Tibial nerve (tissue), 4 donors: ENCODE measurements at regions not wholly inside any gene's neighbourhood (a gene's known extent, or its start where the extent isn't known, plus 50 kb on each side); places are given as distances from the start of the nearest gene placed in this dataset.

Experiments
- DNase-seq, 2 donors: peaks; one replicate each; pipeline ENCODE4 v3.0.0-alpha.2; 2019; ENCODE audit warnings: low spot score in 2 of 2
- H3K27ac ChIP-seq, 4 donors: fragments of 200-600 bp; sonication (generic) in 3 of 4; one replicate each; pipeline ENCODE4 v1.5.1; 2017 to 2019; ENCODE audit warnings: mild to moderate bottlenecking in 1 of 4
- H3K27me3 ChIP-seq, 2 donors: fragments of 200-600 bp; sonication (generic) in 1 of 2; one replicate each; pipeline versions ENCODE4 v1.5.1 to v1.6.0; 2017 to 2019
- H3K36me3 ChIP-seq, 3 donors: fragments of 200-600 bp; sonication (generic); one replicate each; pipeline ENCODE4 v1.5.1; 2018 to 2019
- H3K4me1 ChIP-seq, 4 donors: fragments of 200-600 bp; sonication (generic) in 3 of 4; one replicate each; pipeline ENCODE4 v1.5.1; 2017 to 2019
- H3K4me3 ChIP-seq, 4 donors: fragments of 200-600 bp; sonication (generic) in 3 of 4; one replicate each; pipeline ENCODE4 v1.5.1; 2017 to 2019; ENCODE audit warnings: mild to moderate bottlenecking in 1 of 4, moderate library complexity in 1 of 4
- H3K9me3 ChIP-seq, 4 donors: fragments of 200-600 bp; sonication (generic) in 3 of 4; one replicate each; pipeline ENCODE4 v1.5.1; 2017 to 2019
- CTCF ChIP-seq, 5 experiments: fragments of 200-600 bp in 3 of 5; fragments of 450-650 bp in 2 of 5; sonication (generic) in 3 of 5; IDR thresholded peaks; one replicate each; pipeline ENCODE4 v1.5.1; 2016 to 2019; ENCODE audit warnings: antibody characterized with exemption in 5 of 5, mild to moderate bottlenecking in 3 of 5, moderate library complexity in 2 of 5
- EP300 ChIP-seq, 2 donors: sonication (generic); formaldehyde crosslinking; IDR thresholded peaks; one replicate each; pipeline ENCODE4 v1.6.1; 2017; ENCODE audit warnings: antibody characterized with exemption in 2 of 2, mild to moderate bottlenecking in 1 of 2
- POLR2A ChIP-seq, 2 donors: fragments of 450-650 bp; IDR thresholded peaks; one replicate each; pipeline ENCODE4 v1.6.1; 2017; ENCODE audit warnings: antibody characterized with exemption in 2 of 2, mild to moderate bottlenecking in 2 of 2, moderate library complexity in 2 of 2
- WGBS, 2 donors: methylation state at CpG; one replicate each; pipeline ENCODE4 v1.1.5; 2018; 5-methylcytosine and 5-hydroxymethylcytosine counted together

- Histone ChIP-seq H3K4me3 (no peak overlapping the region), H3K27me3 (no peaks in the 10 kb centered on the region), H3K36me3 (peaks cover 0 to 37% (median 0%) of the 10 kb centered on the region in 3 donors), H3K27ac (no peak overlapping the region), H3K9me3 (no peaks in the 10 kb centered on the region), H3K4me1 (peaks cover 0 to 16% (median 0%) of the 10 kb centered on the region in 4 donors)
- TF ChIP-seq POLR2A (IDR thresholded peaks at IDR 0.05) (no peak), CTCF (IDR thresholded peaks at IDR 0.05) (no peak), EP300 (IDR thresholded peaks at IDR 0.05) (no peak)
- no peak for DNase-seq
- 87 to 90% methylated on average over 3 of the region's 3 CpGs for WGBS, 2 donors
Measured at GRCh38 chr15:52626671-52627369, 52.4 kb downstream of the ATOSA start.

GRCh38 chr15:52624262-52624661 is 54.9 kb downstream of the ATOSA start:
- H3K4me1 ChIP-seq: peaks cover 0 to 16% (median 0%) of the 10 kb centered on the region in 4 donors
- WGBS, 2 donors: 82 to 90% methylated on average over 1 of the region's 1 CpG
- TF ChIP-seq EP300 (IDR thresholded peaks at IDR 0.05) (no peak), POLR2A (IDR thresholded peaks at IDR 0.05) (no peak), CTCF (IDR thresholded peaks at IDR 0.05) (no peak)

GRCh38 chr15:52622791-52623190 is 54.0 kb upstream of the ARPP19 start:
- WGBS, 2 donors: 94% methylated on average over 4 of the region's 4 CpGs
- Histone ChIP-seq H3K27ac (no peak overlapping the region), H3K9me3 (no peaks in the 10 kb centered on the region), H3K27me3 (no peaks in the 10 kb centered on the region), H3K4me1 (peaks cover 0 to 16% (median 0%) of the 10 kb centered on the region in 4 donors), H3K4me3 (no peak overlapping the region), H3K36me3 (peaks cover 0 to 58% (median 0%) of the 10 kb centered on the region in 3 donors)
- DNase-seq: no peak
- TF ChIP-seq CTCF (IDR thresholded peaks at IDR 0.05): no peak
- TF ChIP-seq EP300 (IDR thresholded peaks at IDR 0.05): no peak
- no peak for TF ChIP-seq POLR2A (IDR thresholded peaks at IDR 0.05)

More at GRCh38 chr15:52624262-52624661, 54.9 kb downstream of the ATOSA start:
- no peak overlapping the region for H3K4me3 ChIP-seq
- peak overlapping the region in 1 of 4 donors; percentile 25 for H3K27ac ChIP-seq
- no peaks in the 10 kb centered on the region for H3K9me3 ChIP-seq
- H3K36me3 ChIP-seq: peaks cover 0 to 45% (median 0%) of the 10 kb centered on the region in 3 donors
- no peaks in the 10 kb centered on the region for H3K27me3 ChIP-seq
- no peak for DNase-seq

GRCh38 chr15:52620496-52620895 is 51.7 kb upstream of the ARPP19 start:
- no peak for DNase-seq
- Histone ChIP-seq H3K36me3 (peaks cover 0 to 72% (median 5%) of the 10 kb centered on the region in 3 donors), H3K27me3 (no peaks in the 10 kb centered on the region), H3K4me3 (no peak overlapping the region), H3K9me3 (no peaks in the 10 kb centered on the region), H3K27ac (no peak overlapping the region), H3K4me1 (peaks cover 0 to 16% (median 0%) of the 10 kb centered on the region in 4 donors)
- WGBS, 2 donors: 92 to 93% methylated on average over 4 of the region's 4 CpGs
- TF ChIP-seq POLR2A (IDR thresholded peaks at IDR 0.05): no peak
- no peak for TF ChIP-seq EP300 (IDR thresholded peaks at IDR 0.05)
- TF ChIP-seq CTCF (IDR thresholded peaks at IDR 0.05): no peak
